HG02588 (cell line): ENCODE measurements at regions not wholly inside any gene's neighbourhood (a gene's known extent, or its start where the extent isn't known, plus 50 kb on each side); places are given as distances from the start of the nearest gene placed in this dataset.
"Not testable (repeated sequence)": the region's sequence is repeated elsewhere in the genome, so short reads cannot be mapped to it uniquely, and the experiment has no call there.

Experiments used
- ATAC-seq: cut with Tn5 transposase; IDR thresholded peaks from one replicate; pipeline ENCODE4 v1.9.1; 2021; ENCODE audit warnings: mild to moderate bottlenecking, moderate library complexity; ENCODE audit not compliant: unreplicated experiment

DNA sequence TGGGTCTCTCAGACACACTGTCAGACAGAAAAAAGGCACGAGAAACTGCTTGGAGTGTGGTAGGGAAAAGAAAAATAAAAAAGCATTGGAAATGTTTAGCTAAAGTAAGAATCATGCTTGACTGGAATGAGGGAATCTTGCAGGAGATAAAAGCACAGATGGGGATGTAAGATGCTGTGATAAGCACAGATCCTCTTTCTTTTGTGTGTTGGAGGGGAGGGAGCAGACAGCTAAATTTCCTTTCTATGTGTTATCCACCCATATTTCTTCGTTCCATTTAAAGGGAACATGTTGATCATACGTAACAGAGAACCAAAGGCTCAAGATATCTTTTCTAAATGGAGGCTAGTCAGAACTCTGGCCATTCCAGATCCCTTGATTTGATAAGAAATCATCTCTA, 614.0 kb upstream of the LCORL start:
- ATAC-seq: no peak

DNA sequence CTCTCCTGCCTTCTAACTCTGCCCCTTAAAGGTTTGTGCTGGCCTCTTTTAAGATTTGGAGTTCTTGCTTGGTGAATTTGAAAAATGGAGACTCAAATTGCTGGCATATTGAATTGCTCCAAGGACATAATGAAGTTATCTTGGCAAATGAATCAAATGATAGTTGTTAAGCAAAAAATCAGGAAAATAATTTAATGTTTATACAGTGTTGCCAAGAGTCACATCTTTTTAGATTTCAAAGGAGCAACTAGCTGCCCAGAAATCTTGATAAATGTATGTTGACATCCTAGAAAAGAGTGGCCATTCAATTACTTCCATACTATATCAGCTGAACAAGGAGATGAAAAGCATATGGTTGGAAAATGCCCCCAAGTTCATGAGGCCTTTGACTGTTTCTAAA, 610.0 kb upstream of the LCORL start:
- no peak for ATAC-seq

DNA sequence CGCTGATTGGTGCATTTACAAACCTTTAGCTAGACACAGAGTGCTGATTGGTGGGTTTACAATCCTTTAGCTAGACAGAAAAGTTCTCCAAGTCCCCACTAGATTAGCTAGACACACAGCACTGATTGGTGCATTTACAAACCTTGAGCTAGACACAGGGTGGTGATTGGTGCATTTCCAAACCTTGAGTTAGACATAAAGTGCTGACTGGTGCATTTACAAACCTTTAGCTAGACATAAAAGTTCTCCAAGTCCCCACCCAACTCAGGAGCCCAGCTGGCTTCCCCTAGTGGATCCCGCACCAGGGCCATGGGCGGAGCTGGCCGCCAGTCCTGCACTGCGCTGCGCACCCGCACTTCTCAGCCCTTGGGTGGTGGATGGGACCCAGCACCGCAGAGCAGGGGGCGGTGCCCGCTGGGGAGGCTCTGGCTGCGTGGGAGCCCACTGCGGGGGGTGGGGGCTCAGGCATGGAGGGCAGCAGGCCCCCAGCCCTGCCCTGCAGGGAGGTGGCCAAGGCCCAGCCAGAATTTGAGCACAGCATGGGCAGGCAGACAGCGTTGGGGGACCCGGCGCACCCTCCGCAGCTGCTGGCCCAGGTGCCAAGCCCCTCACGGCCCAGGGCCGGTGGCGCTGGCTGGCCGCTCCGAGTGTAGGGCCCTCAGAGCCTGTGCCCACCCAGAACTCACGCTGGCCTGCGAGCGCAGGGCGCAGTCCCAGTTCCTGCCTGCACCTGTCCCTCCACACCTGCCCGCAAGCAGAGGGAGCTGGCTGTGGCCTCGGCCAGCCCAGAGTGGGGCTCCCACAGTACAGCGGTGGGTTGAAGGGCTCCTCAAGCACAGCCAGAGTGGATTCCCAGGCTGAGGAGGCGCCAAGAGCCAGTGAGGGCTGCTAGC, 608.9 kb upstream of the LCORL start:
- no peak for ATAC-seq

GRCh38 chr4:18627447-18628005, 606.0 kb upstream of the LCORL start:
- no peak for ATAC-seq

- no peak for ATAC-seq
Measured at GRCh38 chr4:18626996-18627395, 605.4 kb upstream of the LCORL start.

GRCh38 chr4:18626366-18626765, 604.8 kb upstream of the LCORL start:
- no peak for ATAC-seq

- no peak for ATAC-seq
Measured at GRCh38 chr4:18621186-18621585, 599.6 kb upstream of the LCORL start.

GRCh38 chr4:18616720-18617119, 595.2 kb upstream of the LCORL start:
- ATAC-seq: no peak

DNA sequence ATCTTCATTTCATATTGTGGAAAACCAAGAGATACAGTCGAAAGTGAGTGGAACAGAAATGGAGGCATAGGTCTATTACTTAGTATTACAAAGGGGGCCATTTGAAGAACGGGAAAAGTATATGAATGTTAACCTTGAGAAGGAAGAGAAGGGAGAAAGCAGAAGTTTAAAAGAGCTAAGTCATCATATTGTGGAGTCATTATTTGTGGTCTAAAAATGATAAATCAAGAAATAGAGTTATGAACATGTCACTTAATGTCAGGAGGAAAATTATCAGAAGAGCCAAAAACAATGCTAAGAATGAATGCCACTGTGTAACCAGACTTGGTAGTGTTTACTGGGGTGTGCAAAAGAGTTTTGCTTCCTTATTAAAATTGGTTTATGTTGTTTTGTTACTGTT, 589.5 kb upstream of the LCORL start:
- no peak for ATAC-seq

- ATAC-seq: no peak
Measured at GRCh38 chr4:18608908-18609533, 587.5 kb upstream of the LCORL start.

- not testable (repeated sequence) for ATAC-seq
Measured at GRCh38 chr4:18602610-18603009, 581.1 kb upstream of the LCORL start.

GRCh38 chr4:18593297-18594002, 571.9 kb upstream of the LCORL start:
- no peak for ATAC-seq

GRCh38 chr4:18582841-18583240, 561.3 kb upstream of the LCORL start:
- no peak for ATAC-seq

- no peak for ATAC-seq
Measured at GRCh38 chr4:18578307-18578706, 556.8 kb upstream of the LCORL start.

- no peak for ATAC-seq
Measured at GRCh38 chr4:18572481-18572880, 550.9 kb upstream of the LCORL start.

DNA sequence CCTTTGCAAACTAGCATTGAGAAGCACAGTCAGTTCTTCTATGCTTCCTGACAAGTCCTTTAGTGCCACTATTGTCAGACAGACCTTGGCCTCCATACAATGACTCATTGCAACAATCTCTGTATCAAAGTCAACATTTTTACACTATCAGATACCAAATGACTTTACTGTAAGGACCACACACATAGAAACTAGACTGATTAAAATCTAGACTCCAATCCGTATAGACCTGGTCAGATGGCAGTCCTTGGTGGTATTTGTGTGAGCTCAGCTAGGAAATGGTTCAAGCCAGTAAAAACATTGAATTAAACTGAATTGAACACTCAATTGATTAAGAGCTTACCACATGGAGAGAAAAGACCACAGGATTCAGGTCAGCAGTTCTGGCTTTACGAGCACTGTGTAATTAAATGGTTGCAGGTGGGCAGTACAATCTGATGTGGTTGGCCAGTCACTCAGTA, 549.8 kb upstream of the LCORL start:
- no peak for ATAC-seq

DNA sequence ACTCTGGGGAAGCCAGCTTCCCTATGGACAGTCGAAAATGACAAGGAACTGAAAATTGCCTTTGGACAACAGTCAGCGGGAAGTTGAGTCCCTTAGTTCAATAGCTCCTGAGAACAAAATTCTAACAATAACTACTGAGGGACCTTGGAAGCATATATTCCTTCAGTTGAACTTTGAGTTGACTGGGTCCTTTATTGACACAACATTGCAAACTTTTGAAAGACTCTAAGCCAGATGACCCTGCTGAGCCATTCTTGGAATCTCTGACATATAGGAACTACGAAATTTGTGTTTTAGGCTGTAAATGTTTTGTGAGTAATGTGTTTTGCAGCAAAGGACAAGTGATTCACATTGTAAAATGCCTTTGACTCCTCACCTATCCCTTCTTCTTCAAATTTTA, 548.8 kb upstream of the LCORL start:
- no peak for ATAC-seq

DNA sequence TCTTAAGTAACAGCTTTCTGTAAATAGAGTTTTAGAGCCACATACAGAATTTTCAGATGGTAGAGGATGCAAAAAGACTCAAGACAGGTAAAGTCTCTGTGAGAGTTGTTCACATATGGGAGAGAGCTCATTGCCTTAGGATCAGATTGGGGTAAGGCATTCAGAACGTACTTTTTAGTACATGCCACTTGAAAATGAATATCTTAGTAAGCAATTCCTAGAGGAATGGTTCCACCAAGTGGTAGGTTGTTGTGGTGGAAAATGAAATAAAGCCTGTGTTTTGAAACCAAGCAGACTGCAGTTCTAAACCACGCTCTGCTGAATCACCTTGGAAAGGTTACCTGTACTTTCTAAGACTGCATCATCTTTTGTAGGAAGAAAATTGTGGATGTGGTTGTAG, 547.0 kb upstream of the LCORL start:
- no peak for ATAC-seq

- no peak for ATAC-seq
Measured at GRCh38 chr4:18566970-18567799, 545.6 kb upstream of the LCORL start.

DNA sequence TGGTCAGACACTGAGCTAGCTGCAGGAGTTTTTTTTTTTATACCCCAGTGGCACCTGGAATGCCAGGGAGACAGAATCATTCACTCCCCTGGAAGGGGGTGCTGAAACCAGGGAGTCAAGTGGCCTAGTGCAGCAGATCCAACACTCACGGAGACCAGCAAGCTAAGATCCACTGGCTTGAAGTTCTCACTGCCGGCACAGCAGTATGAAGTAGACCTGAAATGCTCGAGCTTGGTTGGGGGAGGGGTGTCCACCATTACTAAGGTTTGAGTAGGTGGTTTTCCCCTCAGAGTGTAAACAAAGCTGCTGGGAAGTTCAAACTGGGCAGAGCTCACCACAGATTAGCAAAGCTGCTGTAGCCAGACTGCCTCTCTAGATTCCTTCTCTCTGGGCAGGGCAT, 537.9 kb upstream of the LCORL start:
- ATAC-seq: no peak

- ATAC-seq: no peak
Measured at GRCh38 chr4:18556402-18556801, 534.8 kb upstream of the LCORL start.
